Caco-2 (cell line): ENCODE measurements at regions not wholly inside any gene's neighbourhood (a gene's known extent, or its start where the extent isn't known, plus 50 kb on each side); places are given as distances from the start of the nearest gene placed in this dataset.

Experiments
- BruUV-seq: library from RNA; stranded (reverse); fragments of 400-500 nt; replicated peaks from 2 replicates; lab custom pipeline; 2021; lab: Mats Ljungman, UMichigan
- CTCF ChIA-PET: fragments of 300-600 bp; sonication (Branson Sonifier 250); formaldehyde crosslinking; loops from one replicate; lab custom pipeline; 2022; ENCODE audit warnings: antibody characterized with exemption; lab: Charles Lee
- POLR2A ChIA-PET: fragments of 300-600 bp; sonication (Branson Sonifier 250); formaldehyde crosslinking; loops from one replicate; lab custom pipeline; 2022; ENCODE audit warnings: antibody characterized with exemption; lab: Charles Lee
- DNase-seq, 2 experiments: peaks; one replicate each; pipeline versions ENCODE4 v3.0.0 to v3.0.0-alpha.2; 2020 to 2022
- H3K27me3 ChIP-seq: replicated peaks from 2 replicates; pipeline ENCODE4 v1.6.0; 2011; ENCODE audit warnings: low read length; ENCODE audit not compliant: control insufficient read depth, insufficient read depth
- H3K36me3 ChIP-seq: 2 replicates; pipeline ENCODE4 v1.5.1; 2011; ENCODE audit warnings: low read length; ENCODE audit not compliant: control insufficient read depth, insufficient read depth
- H3K4me1 ChIP-seq: fragments of 250-450 bp; sonication (Bioruptor Pico); 2 replicates; pipeline ENCODE4 v1.5.1; 2020; ENCODE audit warnings: mild to moderate bottlenecking
- H3K4me3 ChIP-seq: 2 replicates; pipeline ENCODE4 v1.5.1; 2011; ENCODE audit warnings: low read depth, mild to moderate bottlenecking, control low read depth, low read length
- H3K9me3 ChIP-seq: fragments of 250-450 bp; sonication (Bioruptor Pico); 2 replicates; pipeline ENCODE4 v1.5.1; 2020; ENCODE audit warnings: mild to moderate bottlenecking, moderate library complexity
- H3K27ac Mint-ChIP-seq: one replicate; pipeline ENCODE4 v1.8.0; 2022; ENCODE audit warnings: mixed read lengths; ENCODE audit not compliant: unreplicated experiment
- H3K27me3 Mint-ChIP-seq: one replicate; pipeline ENCODE4 v1.8.0; 2022; ENCODE audit warnings: mixed read lengths; ENCODE audit not compliant: insufficient read depth, unreplicated experiment
- H3K36me3 Mint-ChIP-seq: one replicate; pipeline ENCODE4 v1.8.0; 2022; ENCODE audit warnings: mild to moderate bottlenecking, mixed read lengths; ENCODE audit not compliant: insufficient read depth, unreplicated experiment
- H3K4me1 Mint-ChIP-seq: one replicate; pipeline ENCODE4 v1.8.0; 2022; ENCODE audit warnings: low read depth, mixed read lengths; ENCODE audit not compliant: unreplicated experiment
- H3K4me3 Mint-ChIP-seq: one replicate; pipeline ENCODE4 v1.8.0; 2022; ENCODE audit warnings: mild to moderate bottlenecking, moderate library complexity, mixed read lengths; ENCODE audit not compliant: unreplicated experiment
- H3K9me3 Mint-ChIP-seq: one replicate; pipeline ENCODE4 v1.8.0; 2022; ENCODE audit warnings: mixed read lengths; ENCODE audit not compliant: unreplicated experiment
- intact Hi-C: fragments of 100-400 bp; cut with micrococcal nuclease; formaldehyde crosslinking; loops from one replicate; pipeline ENCODE4 v1.10.0; 2022; ENCODE audit not compliant: unreplicated experiment
- TF ChIP-seq, protein P1 (sequence below), 2 experiments: fragments of 200-600 bp in 1 of 2; IDR thresholded peaks; 1 replicate in 1 of 2; 2 replicates in 1 of 2; pipeline versions ENCODE4 v1.5.1 to v1.8.0; 2011 to 2022; ENCODE audit warnings: antibody characterized with exemption in 1 of 2, control low read depth in 1 of 2, inconsistent platforms in 1 of 2, low read depth in 1 of 2, low read length in 1 of 2, mild to moderate bottlenecking in 1 of 2, moderate library complexity in 1 of 2; ENCODE audit not compliant: insufficient read depth in 1 of 2, severe bottlenecking in 1 of 2, unreplicated experiment in 1 of 2

DNA sequence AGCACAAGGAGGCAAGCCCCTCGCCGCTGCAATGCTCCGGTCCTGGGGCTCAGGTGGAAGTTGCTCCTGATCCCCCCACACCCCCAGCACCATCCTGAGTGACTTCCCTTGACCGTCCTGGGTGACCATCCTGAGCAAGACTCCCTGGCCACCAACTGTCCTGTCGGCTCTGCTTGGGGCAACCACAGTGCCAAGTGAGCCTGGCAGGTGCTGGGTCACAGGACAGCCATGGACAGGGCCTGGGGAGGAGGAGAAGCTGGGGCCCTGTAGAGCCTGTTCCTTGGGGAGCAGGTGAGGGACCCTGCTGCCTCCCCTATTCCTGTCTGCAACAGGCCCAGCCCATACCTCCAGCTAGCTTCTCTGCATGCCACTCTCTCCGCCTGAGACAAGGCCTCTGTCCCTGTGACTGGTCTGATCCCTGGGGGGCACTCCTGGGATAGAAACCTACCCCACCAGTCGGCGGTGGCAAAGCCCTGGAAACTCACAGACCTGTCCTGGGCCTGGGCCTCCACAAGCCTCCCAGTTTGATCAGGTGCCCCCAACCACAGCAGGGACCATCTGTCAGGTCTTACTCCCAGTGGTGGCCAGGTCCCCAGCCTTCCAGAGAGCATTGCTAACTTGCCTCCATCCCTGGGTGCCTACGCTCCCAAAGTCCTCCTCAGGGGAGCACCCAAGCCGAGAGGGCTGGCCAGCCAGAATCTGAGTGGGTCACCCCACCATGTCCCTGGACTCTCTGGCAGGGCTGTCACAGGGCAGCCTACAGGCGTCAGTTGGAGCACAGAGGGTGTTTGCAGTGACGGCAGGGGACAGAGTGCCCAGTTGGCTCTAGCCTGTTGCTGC lies 68.7 kb upstream of the WNT7B start:
- no peaks in the 10 kb centered on the region for H3K9me3 ChIP-seq
- ChIA-PET CTCF (no interaction called here), POLR2A (no interaction called here)
- no peaks in the 10 kb centered on the region for H3K36me3 ChIP-seq
- intact Hi-C loops = no loop called here
- Mint-ChIP-seq H3K36me3 (no peaks in the 10 kb centered on the region), H3K27me3 (no peaks in the 10 kb centered on the region), H3K4me1 (no peaks in the 10 kb centered on the region), H3K4me3 (no peak overlapping the region), H3K9me3 (no peaks in the 10 kb centered on the region), H3K27ac (no peak overlapping the region)
- no peak overlapping the region for H3K4me3 ChIP-seq
- BruUV-seq = no TSS peak
- TF ChIP-seq, protein P1, sequence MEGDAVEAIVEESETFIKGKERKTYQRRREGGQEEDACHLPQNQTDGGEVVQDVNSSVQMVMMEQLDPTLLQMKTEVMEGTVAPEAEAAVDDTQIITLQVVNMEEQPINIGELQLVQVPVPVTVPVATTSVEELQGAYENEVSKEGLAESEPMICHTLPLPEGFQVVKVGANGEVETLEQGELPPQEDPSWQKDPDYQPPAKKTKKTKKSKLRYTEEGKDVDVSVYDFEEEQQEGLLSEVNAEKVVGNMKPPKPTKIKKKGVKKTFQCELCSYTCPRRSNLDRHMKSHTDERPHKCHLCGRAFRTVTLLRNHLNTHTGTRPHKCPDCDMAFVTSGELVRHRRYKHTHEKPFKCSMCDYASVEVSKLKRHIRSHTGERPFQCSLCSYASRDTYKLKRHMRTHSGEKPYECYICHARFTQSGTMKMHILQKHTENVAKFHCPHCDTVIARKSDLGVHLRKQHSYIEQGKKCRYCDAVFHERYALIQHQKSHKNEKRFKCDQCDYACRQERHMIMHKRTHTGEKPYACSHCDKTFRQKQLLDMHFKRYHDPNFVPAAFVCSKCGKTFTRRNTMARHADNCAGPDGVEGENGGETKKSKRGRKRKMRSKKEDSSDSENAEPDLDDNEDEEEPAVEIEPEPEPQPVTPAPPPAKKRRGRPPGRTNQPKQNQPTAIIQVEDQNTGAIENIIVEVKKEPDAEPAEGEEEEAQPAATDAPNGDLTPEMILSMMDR (IDR thresholded peaks at IDR 0.05; ENCODE audit: insufficient read depth in 1 of 2, low read depth in 1 of 2, low read length in 1 of 2, severe bottlenecking in 1 of 2, unreplicated experiment in 1 of 2) = no peak
- peak in 1 of 2 experiments; percentile 16 for DNase-seq
- no peaks in the 10 kb centered on the region for H3K4me1 ChIP-seq
- H3K27me3 ChIP-seq = no peaks in the 10 kb centered on the region; the same call in 1 of the 2 replicates

DNA sequence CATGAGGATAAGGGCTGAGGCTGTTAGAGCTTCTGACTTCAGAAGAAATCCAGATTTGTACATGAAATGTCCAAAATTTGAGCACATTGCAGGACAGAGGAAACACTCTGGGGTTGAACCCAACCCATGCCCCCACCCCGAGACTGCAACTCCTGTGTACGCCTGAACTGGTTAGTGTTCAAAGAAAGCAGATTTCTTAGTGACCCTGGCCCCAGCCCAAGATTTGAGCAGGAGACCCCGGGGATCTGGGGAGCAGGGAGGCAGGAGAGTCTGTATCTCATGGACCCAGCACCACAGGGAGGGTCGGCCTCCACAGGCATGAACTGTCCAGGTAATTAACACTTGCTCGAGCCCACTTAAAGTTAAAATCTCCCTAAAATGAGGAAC lies 69.3 kb upstream of the WNT7B start:
- ChIA-PET POLR2A (no interaction called here), CTCF (no interaction called here)
- Histone ChIP-seq H3K36me3 (no peaks in the 10 kb centered on the region), H3K27me3 (no peaks in the 10 kb centered on the region; the same call in 1 of the 2 replicates), H3K4me3 (no peak overlapping the region), H3K4me1 (no peaks in the 10 kb centered on the region), H3K9me3 (no peaks in the 10 kb centered on the region)
- Mint-ChIP-seq H3K4me3 (no peak overlapping the region), H3K4me1 (no peaks in the 10 kb centered on the region), H3K27me3 (no peaks in the 10 kb centered on the region), H3K36me3 (no peaks in the 10 kb centered on the region), H3K27ac (no peak overlapping the region), H3K9me3 (no peaks in the 10 kb centered on the region)
- TF ChIP-seq, protein P1 (IDR thresholded peaks at IDR 0.05; ENCODE audit: insufficient read depth in 1 of 2, low read depth in 1 of 2, low read length in 1 of 2, severe bottlenecking in 1 of 2, unreplicated experiment in 1 of 2) = no peak
- DNase-seq = no peak
- intact Hi-C loops = no loop called here
- BruUV-seq = no TSS peak

DNA sequence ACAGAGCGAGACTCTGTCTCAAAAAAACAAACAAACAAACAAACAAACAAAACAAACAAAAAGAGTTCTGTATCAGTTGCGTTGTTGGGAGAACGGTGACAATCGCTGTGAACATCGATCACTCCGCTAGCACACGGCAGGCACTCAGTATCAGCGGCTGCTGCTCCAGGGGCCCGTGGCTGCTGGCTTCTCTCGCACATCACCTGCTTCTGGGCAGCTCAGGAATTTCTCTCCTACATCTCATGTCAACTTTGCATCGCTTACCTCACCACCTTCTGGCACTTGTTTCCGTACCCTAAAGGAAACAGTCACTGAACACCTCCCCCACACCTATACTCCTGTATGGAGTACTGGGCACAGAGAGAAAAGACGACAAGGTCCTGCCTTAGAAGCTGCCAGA lies 70.3 kb upstream of the WNT7B start:
- no peaks in the 10 kb centered on the region for H3K36me3 Mint-ChIP-seq
- H3K4me3 Mint-ChIP-seq = no peak overlapping the region
- Histone ChIP-seq H3K4me1 (no peaks in the 10 kb centered on the region), H3K27me3 (no peaks in the 10 kb centered on the region; the same call in 1 of the 2 replicates), H3K9me3 (no peaks in the 10 kb centered on the region), H3K36me3 (no peaks in the 10 kb centered on the region), H3K4me3 (no peak overlapping the region)
- no peaks in the 10 kb centered on the region for H3K4me1 Mint-ChIP-seq
- H3K9me3 Mint-ChIP-seq = no peaks in the 10 kb centered on the region
- BruUV-seq = no TSS peak
- ChIA-PET POLR2A (interaction anchor here (0.6 kb wide), 1 partner anchor 9 kb away, joined by 6 read pairs; no protein-coding TSS in a partner anchor), CTCF (no interaction called here)
- intact Hi-C loops = no loop called here
- H3K27me3 Mint-ChIP-seq = no peaks in the 10 kb centered on the region
- H3K27ac Mint-ChIP-seq = no peak overlapping the region
- TF ChIP-seq, protein P1 (IDR thresholded peaks at IDR 0.05; ENCODE audit: insufficient read depth in 1 of 2, low read depth in 1 of 2, low read length in 1 of 2, severe bottlenecking in 1 of 2, unreplicated experiment in 1 of 2) = no peak
- peak in 1 of 2 experiments; percentile 8 for DNase-seq
